Neural cell (in vitro differentiated cells): ENCODE measurements at regions not wholly inside any gene's neighbourhood (a gene's known extent, or its start where the extent isn't known, plus 50 kb on each side); places are given as distances from the start of the nearest gene placed in this dataset.

Source experiments
- H2AFZ ChIP-seq: fragments of 200-600, 300-800 bp; sonication (generic), shearing (Covaris generic); 2 replicates; pipeline ENCODE4 v1.6.0; 2014; ENCODE audit warnings: low read depth, mild to moderate bottlenecking, antibody characterized with exemption, low read length, moderate library complexity
- H3F3A ChIP-seq: fragments of 200-600 bp; shearing (Covaris generic); 2 replicates; pipeline ENCODE4 v1.6.1; 2016; ENCODE audit warnings: mild to moderate bottlenecking, moderate library complexity, mixed read lengths, antibody characterized with exemption, low read length; ENCODE audit not compliant: insufficient read depth, poor library complexity, severe bottlenecking
- H3K27ac ChIP-seq: fragments of 200-600, 300-800 bp; sonication (generic), shearing (Covaris generic); 2 replicates; pipeline ENCODE4 v1.5.1; 2014; ENCODE audit warnings: mild to moderate bottlenecking, low read length, moderate library complexity
- H3K27me3 ChIP-seq: fragments of 300-800, 200-600 bp; sonication (generic), shearing (Covaris generic); 2 replicates; pipeline ENCODE4 v1.6.0; 2014; ENCODE audit warnings: mild to moderate bottlenecking, low read depth, low read length, moderate library complexity; ENCODE audit not compliant: insufficient read depth
- H3K36me3 ChIP-seq: fragments of 300-800, 200-600 bp; sonication (generic), shearing (Covaris generic); 2 replicates; pipeline ENCODE4 v1.5.1; 2014; ENCODE audit warnings: mild to moderate bottlenecking, antibody characterized with exemption, low read length, moderate library complexity; ENCODE audit not compliant: insufficient read depth
- H3K4me2 ChIP-seq: fragments of 300-800, 200-600 bp; sonication (generic), shearing (Covaris generic); 2 replicates; pipeline ENCODE4 v1.6.0; 2014; ENCODE audit warnings: mild to moderate bottlenecking, low read length
- H3K4me3 ChIP-seq: fragments of 300-800, 200-600 bp; sonication (generic), shearing (Covaris generic); 2 replicates; pipeline ENCODE4 v1.5.1; 2014; ENCODE audit warnings: mild to moderate bottlenecking, low read length, moderate library complexity
- H3K79me2 ChIP-seq: fragments of 200-600 bp; shearing (Covaris generic); replicated peaks from 2 replicates; pipeline ENCODE4 v1.6.0; 2014; ENCODE audit warnings: mild to moderate bottlenecking, low read length, moderate library complexity; ENCODE audit not compliant: insufficient read depth
- H3K9ac ChIP-seq: fragments of 300-800, 200-600 bp; sonication (generic), shearing (Covaris generic); 2 replicates; pipeline ENCODE4 v1.6.1; 2016; ENCODE audit warnings: mild to moderate bottlenecking, low read length, mixed read lengths
- H3K9me2 ChIP-seq: fragments of 200-600 bp; shearing (Covaris generic); 2 replicates; pipeline ENCODE4 v1.6.1; 2016; ENCODE audit warnings: mild to moderate bottlenecking, low read length, mixed read lengths; ENCODE audit not compliant: insufficient read depth
- H3K9me3 ChIP-seq: fragments of 200-600, 300-800 bp; sonication (generic), shearing (Covaris generic); 2 replicates; pipeline ENCODE4 v1.6.1; 2016; ENCODE audit warnings: mild to moderate bottlenecking, mixed run types, low read length, moderate library complexity, mixed read lengths
- H4K20me1 ChIP-seq: fragments of 200-600 bp; shearing (Covaris generic); 2 replicates; pipeline ENCODE4 v1.6.1; 2016; ENCODE audit warnings: mild to moderate bottlenecking, mixed run types; ENCODE audit not compliant: insufficient read depth
- CTCF ChIP-seq: fragments of 450-650 bp; IDR thresholded peaks from 2 replicates; pipeline ENCODE4 v1.5.1; 2014; ENCODE audit warnings: antibody characterized with exemption, mild to moderate bottlenecking, moderate library complexity; ENCODE audit not compliant: poor library complexity, severe bottlenecking
- EP300 ChIP-seq: fragments of 450-650 bp; conservative IDR thresholded peaks from 2 replicates; pipeline ENCODE4 v1.6.1; 2014; ENCODE audit warnings: antibody characterized with exemption, mild to moderate bottlenecking, moderate library complexity; ENCODE audit not compliant: poor library complexity, severe bottlenecking
- EZH2 ChIP-seq: fragments of 200-600, 300-800 bp; shearing (Covaris generic), sonication (generic); IDR thresholded peaks from 2 replicates; pipeline ENCODE4 v1.6.1; 2014; ENCODE audit warnings: antibody characterized with exemption, low read length, borderline replicate concordance, mild to moderate bottlenecking; ENCODE audit not compliant: insufficient read depth, poor library complexity, severe bottlenecking
- MXI1 ChIP-seq: fragments of 450-650 bp; conservative IDR thresholded peaks from 2 replicates; pipeline ENCODE4 v1.6.1; 2014; ENCODE audit warnings: antibody characterized with exemption, mild to moderate bottlenecking; ENCODE audit not compliant: poor library complexity, severe bottlenecking
- POLR2AphosphoS5 ChIP-seq: IDR thresholded peaks from 2 replicates; pipeline ENCODE4 v1.6.1; 2012
- RAD21 ChIP-seq: fragments of 450-650 bp; conservative IDR thresholded peaks from 2 replicates; pipeline ENCODE4 v1.6.1; 2014; ENCODE audit warnings: antibody characterized with exemption, mild to moderate bottlenecking, moderate library complexity
- REST ChIP-seq: IDR thresholded peaks from 2 replicates; pipeline ENCODE4 v1.6.1; 2012; ENCODE audit warnings: borderline replicate concordance
- SMC3 ChIP-seq: fragments of 450-650 bp; conservative IDR thresholded peaks from 2 replicates; pipeline ENCODE4 v1.6.1; 2014; ENCODE audit warnings: antibody characterized with exemption, mild to moderate bottlenecking, moderate library complexity; ENCODE audit not compliant: poor library complexity
- TAF1 ChIP-seq: IDR thresholded peaks from 2 replicates; pipeline ENCODE4 v1.6.1; 2012; ENCODE audit warnings: low read depth

GRCh38 chr13:62122434-62122833 lies 706.8 kb upstream of the PCDH20 start:
- no peaks in the 10 kb centered on the region for H3K79me2 ChIP-seq
- no peaks in the 10 kb centered on the region for H4K20me1 ChIP-seq
- no peak overlapping the region for H3K4me2 ChIP-seq
- H3F3A ChIP-seq, result no peaks in the 10 kb centered on the region
- no peaks in the 10 kb centered on the region for H3K9me2 ChIP-seq
- H3K9ac ChIP-seq, result no peak overlapping the region
- no peak overlapping the region for H3K4me3 ChIP-seq
- no peak for TF ChIP-seq POLR2AphosphoS5
- TF ChIP-seq SMC3, result no peak
- no peak for TF ChIP-seq EP300
- no peak for TF ChIP-seq CTCF
- TF ChIP-seq REST, result no peak
- TF ChIP-seq RAD21, result no peak
- H3K36me3 ChIP-seq, result no peaks in the 10 kb centered on the region
- H3K9me3 ChIP-seq, result no peaks in the 10 kb centered on the region
- H3K27ac ChIP-seq, result no peak overlapping the region
- H2AFZ ChIP-seq, result no peak overlapping the region
- no peaks in the 10 kb centered on the region for H3K27me3 ChIP-seq

- Histone ChIP-seq H3K79me2 (no peaks in the 10 kb centered on the region), H3K27me3 (no peaks in the 10 kb centered on the region), H3K9ac (no peak overlapping the region), H3K9me2 (no peaks in the 10 kb centered on the region), H3K36me3 (no peaks in the 10 kb centered on the region), H2AFZ (no peak overlapping the region), H3K27ac (no peak overlapping the region), H3K9me3 (no peaks in the 10 kb centered on the region), H4K20me1 (no peaks in the 10 kb centered on the region), H3F3A (no peaks in the 10 kb centered on the region), H3K4me3 (no peak overlapping the region), H3K4me2 (no peak overlapping the region)
- TF ChIP-seq TAF1, result no peak
- TF ChIP-seq POLR2AphosphoS5, result no peak
- TF ChIP-seq REST, result no peak
- peak; percentile 84 for TF ChIP-seq SMC3
- TF ChIP-seq EZH2, result no peak
- TF ChIP-seq CTCF, result peak; percentile 71
- TF ChIP-seq EP300, result no peak
- TF ChIP-seq RAD21, result peak; percentile 83
- TF ChIP-seq MXI1, result no peak
These were observed 704.4 kb upstream of the PCDH20 start for GRCh38 chr13:62119739-62120700.
